DMS 273 (cell line): ENCODE measurements at regions not wholly inside any gene's neighbourhood (a gene's known extent, or its start where the extent isn't known, plus 50 kb on each side); places are given as distances from the start of the nearest gene placed in this dataset.

ENCODE experiments used
- DNase-seq: peaks from one replicate; lab custom pipeline; 2025; ENCODE audit not compliant: unreplicated experiment; lab: John Stamatoyannopoulos, UW

- no peak for DNase-seq
Measured at GRCh38 chr10:84076047-84076388, 63.3 kb upstream of the GHITM start.

GRCh38 chr10:84076540-84077195, 62.6 kb upstream of the GHITM start:
- peak; percentile 24 for DNase-seq

GRCh38 chr10:84077768-84078167, 61.5 kb upstream of the GHITM start:
- no peak for DNase-seq

GRCh38 chr10:84078771-84079170, 60.5 kb upstream of the GHITM start:
- DNase-seq = no peak

GRCh38 chr10:84084342-84084741, 55.0 kb upstream of the GHITM start:
- no peak for DNase-seq

GRCh38 chr10:84087202-84087601, 52.1 kb upstream of the GHITM start:
- DNase-seq = no peak

- no peak for DNase-seq
Measured at GRCh38 chr10:84088626-84089025, 50.7 kb upstream of the GHITM start.

- no peak for DNase-seq
Measured at GRCh38 chr10:84089162-84089561, 50.1 kb upstream of the GHITM start.
